WTC11 (cell line): ENCODE measurements at regions not wholly inside any gene's neighbourhood (a gene's known extent, or its start where the extent isn't known, plus 50 kb on each side); places are given as distances from the start of the nearest gene placed in this dataset.

Source experiments
- ATAC-seq: fragments of 200-7000 bp; cut with Tn5 transposase; 2 replicates; pipeline ENCODE4 v1.10.0; 2021; ENCODE audit warnings: mild to moderate bottlenecking, moderate library complexity
- CTCF ChIA-PET: fragments of 300-600 bp; sonication (Branson Sonifier 250); formaldehyde crosslinking; loops from one replicate; lab custom pipeline; 2021; ENCODE audit warnings: antibody characterized with exemption; lab: Charles Lee
- POLR2A ChIA-PET: fragments of 350-600 bp; sonication (Branson Sonifier 250); formaldehyde crosslinking; loops from one replicate; lab custom pipeline; 2021; ENCODE audit warnings: antibody characterized with exemption; lab: Charles Lee
- DNase-seq: peaks from one replicate; pipeline ENCODE4 v3.0.0; 2021; ENCODE audit warnings: low spot score
- H3K27ac Mint-ChIP-seq: 2 replicates; pipeline ENCODE4 v1.8.0; 2021; ENCODE audit warnings: mixed read lengths
- H3K27me3 Mint-ChIP-seq: 2 replicates; pipeline ENCODE4 v1.8.0; 2021; ENCODE audit warnings: low read depth, mild to moderate bottlenecking, moderate library complexity, mixed read lengths
- H3K36me3 Mint-ChIP-seq: 2 replicates; pipeline ENCODE4 v1.8.0; 2021; ENCODE audit warnings: mixed read lengths
- H3K4me1 Mint-ChIP-seq: 2 replicates; pipeline ENCODE4 v1.8.0; 2022; ENCODE audit warnings: mixed read lengths
- H3K4me3 Mint-ChIP-seq: 2 replicates; pipeline ENCODE4 v1.8.0; 2021; ENCODE audit warnings: mild to moderate bottlenecking, moderate library complexity, mixed read lengths
- H3K9me3 Mint-ChIP-seq: 2 replicates; pipeline ENCODE4 v1.8.0; 2021; ENCODE audit warnings: mixed read lengths
- E2F5 ChIP-seq: sonication (generic); formaldehyde crosslinking; IDR thresholded peaks from 2 replicates; pipeline ENCODE4 v1.8.1; 2022; ENCODE audit warnings: mild to moderate bottlenecking, moderate library complexity, missing genetic modification reagents
- ELF4 ChIP-seq: sonication (generic); formaldehyde crosslinking; IDR thresholded peaks from 2 replicates; pipeline ENCODE4 v1.8.1; 2022; ENCODE audit warnings: low read depth, mild to moderate bottlenecking, moderate library complexity, missing genetic modification reagents
- ERG ChIP-seq: fragments of 250-450 bp; sonication (Bioruptor Pico); IDR thresholded peaks from 2 replicates; pipeline ENCODE4 v1.8.0; 2021; ENCODE audit warnings: mild to moderate bottlenecking
- ESRRA ChIP-seq: sonication (generic); formaldehyde crosslinking; IDR thresholded peaks from 2 replicates; pipeline ENCODE4 v1.8.1; 2022; ENCODE audit warnings: mild to moderate bottlenecking, missing genetic modification reagents, borderline replicate concordance
- HMGA2 ChIP-seq: fragments of 250-450 bp; sonication (Bioruptor Pico); IDR thresholded peaks from 2 replicates; pipeline ENCODE4 v1.4.0; 2021; ENCODE audit warnings: mild to moderate bottlenecking, moderate library complexity
- JUN ChIP-seq: sonication (generic); formaldehyde crosslinking; IDR thresholded peaks from 2 replicates; pipeline ENCODE4 v1.8.0; 2023; ENCODE audit warnings: mild to moderate bottlenecking, missing genetic modification reagents
- KAT7 ChIP-seq: sonication (generic); formaldehyde crosslinking; IDR thresholded peaks from 2 replicates; pipeline ENCODE4 v1.8.1; 2023; ENCODE audit warnings: missing genetic modification reagents, mild to moderate bottlenecking, borderline replicate concordance
- MYBL2 ChIP-seq: sonication (generic); formaldehyde crosslinking; IDR thresholded peaks from 2 replicates; pipeline ENCODE4 v1.8.1; 2023; ENCODE audit warnings: mild to moderate bottlenecking, moderate library complexity, missing genetic modification reagents
- NFATC4 ChIP-seq: fragments of 250-450 bp; sonication (Bioruptor Pico); IDR thresholded peaks from 2 replicates; pipeline ENCODE4 v1.9.0; 2021; ENCODE audit warnings: mild to moderate bottlenecking
- NR2C2 ChIP-seq: sonication (generic); formaldehyde crosslinking; IDR thresholded peaks from 2 replicates; pipeline ENCODE4 v1.8.0; 2022; ENCODE audit warnings: mild to moderate bottlenecking, missing genetic modification reagents
- NR3C1 ChIP-seq: sonication (generic); formaldehyde crosslinking; conservative IDR thresholded peaks from 2 replicates; pipeline ENCODE4 v1.8.1; 2023; ENCODE audit warnings: low read depth, mild to moderate bottlenecking, missing genetic modification reagents
- OVOL2 ChIP-seq: fragments of 250-450 bp; sonication (Bioruptor Pico); IDR thresholded peaks from 2 replicates; pipeline ENCODE4 v1.9.0; 2021; ENCODE audit warnings: mild to moderate bottlenecking, borderline replicate concordance
- SOX15 ChIP-seq: fragments of 250-450 bp; sonication (Bioruptor Pico); IDR thresholded peaks from 2 replicates; pipeline ENCODE4 v1.9.0; 2021; ENCODE audit warnings: mild to moderate bottlenecking
- TEAD4 ChIP-seq: sonication (generic); formaldehyde crosslinking; IDR thresholded peaks from 2 replicates; pipeline ENCODE4 v1.8.0; 2022; ENCODE audit warnings: mild to moderate bottlenecking, missing genetic modification reagents
- ZNF423 ChIP-seq: fragments of 250-450 bp; sonication (Bioruptor Pico); IDR thresholded peaks from 2 replicates; pipeline ENCODE4 v2.1.2; 2022; ENCODE audit warnings: mild to moderate bottlenecking, moderate library complexity
- ZNF671 ChIP-seq: fragments of 250-450 bp; sonication (Bioruptor Pico); IDR thresholded peaks from 2 replicates; pipeline ENCODE4 v1.8.0; 2021; ENCODE audit warnings: mild to moderate bottlenecking
- TF ChIP-seq, protein P1 (sequence below): fragments of 250-450 bp; sonication (Bioruptor Pico); conservative IDR thresholded peaks from 2 replicates; pipeline ENCODE4 v1.9.0; 2021; ENCODE audit warnings: mild to moderate bottlenecking
- TF ChIP-seq, protein P2 (sequence below): sonication (generic); formaldehyde crosslinking; IDR thresholded peaks from 2 replicates; pipeline ENCODE4 v1.8.1; 2023; ENCODE audit warnings: mild to moderate bottlenecking, missing genetic modification reagents, borderline replicate concordance

DNA sequence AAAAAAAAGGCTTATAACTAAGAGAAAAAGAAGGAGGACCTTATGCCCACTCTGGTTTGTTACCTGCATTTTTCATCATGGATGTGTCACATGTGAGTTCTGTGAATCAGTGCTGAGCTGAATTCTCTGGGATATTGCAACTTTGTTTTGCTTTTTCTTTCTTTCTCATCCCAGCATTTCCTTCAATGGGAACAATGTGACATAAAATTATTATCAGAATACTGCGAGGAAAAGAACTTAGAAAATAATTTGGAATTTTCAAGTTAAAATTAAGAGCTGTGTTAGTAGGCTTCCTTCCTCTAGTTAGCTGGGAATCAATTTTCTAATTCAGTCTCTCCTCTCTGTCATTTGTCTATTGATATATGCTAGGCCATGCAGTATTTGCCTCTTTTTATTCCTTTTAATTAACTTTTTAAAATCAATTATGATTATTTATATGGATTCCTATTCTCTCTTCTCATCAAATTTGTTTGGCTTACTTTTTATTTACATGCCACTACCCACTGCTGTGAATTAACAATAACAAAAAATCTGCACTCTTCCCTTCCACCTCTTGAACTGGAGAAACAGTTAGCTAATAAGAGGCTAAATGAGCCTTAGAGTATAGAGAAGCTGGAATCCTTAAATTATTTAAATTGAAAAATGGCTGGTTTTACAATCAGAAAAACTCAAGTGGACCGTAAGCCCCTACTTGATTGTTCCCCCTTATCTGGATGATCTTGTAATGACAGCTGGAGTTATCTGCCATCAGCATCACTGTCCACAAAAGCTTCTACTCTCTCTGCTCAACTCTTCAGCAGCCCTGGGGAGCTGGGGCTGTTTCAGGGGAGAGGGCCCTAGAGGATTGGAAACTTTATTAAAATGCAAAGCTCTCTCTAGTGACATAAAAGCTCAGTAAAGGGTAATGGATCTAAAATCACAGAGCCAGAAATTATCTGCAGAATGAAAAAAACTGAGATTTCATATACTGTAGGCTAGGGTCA lies 95.3 kb upstream of the SOX2 start (continued):
- TF ChIP-seq, protein P1, sequence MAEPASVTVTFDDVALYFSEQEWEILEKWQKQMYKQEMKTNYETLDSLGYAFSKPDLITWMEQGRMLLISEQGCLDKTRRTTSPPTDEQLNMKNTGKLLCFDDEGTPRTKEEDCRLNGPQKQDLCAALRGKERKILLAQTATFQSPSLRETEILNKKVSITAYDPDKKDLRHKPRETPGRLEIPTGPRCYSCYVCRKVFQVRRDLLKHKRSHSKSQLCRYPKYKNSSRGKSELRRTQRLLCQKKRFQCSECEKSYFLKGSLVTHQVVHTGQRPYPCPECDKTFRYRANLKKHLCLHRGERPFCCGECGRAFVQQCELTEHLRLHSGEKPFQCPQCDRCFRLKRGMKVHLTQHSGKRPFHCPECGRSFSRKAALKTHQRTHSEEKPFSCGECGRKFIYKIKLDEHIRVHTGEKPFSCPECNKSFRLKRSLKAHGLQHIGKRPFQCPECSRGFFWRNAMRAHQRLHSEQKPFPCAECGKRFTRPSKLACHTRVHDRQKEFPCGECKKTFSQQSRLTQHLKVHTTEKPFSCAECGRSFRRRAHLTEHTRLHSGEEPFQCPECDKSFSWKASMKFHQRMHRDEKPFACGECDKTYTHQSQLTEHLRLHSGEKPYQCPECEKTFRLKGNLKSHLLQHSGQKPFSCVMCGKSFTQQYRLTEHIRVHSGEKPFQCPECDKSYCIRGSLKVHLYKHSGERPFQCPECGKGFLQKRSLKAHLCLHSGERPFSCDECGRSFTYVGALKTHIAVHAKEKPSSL (CRISPR knock-in tag), result no peak
- TF ChIP-seq ELF4 (CRISPR knock-in tag) (no peak), E2F5 (no peak), TEAD4 (CRISPR knock-in tag) (no peak), ZNF423 (CRISPR knock-in tag) (no peak), ESRRA (no peak), HMGA2 (no peak), NFATC4 (CRISPR knock-in tag) (no peak), KAT7 (no peak)

GRCh38 chr3:181615666-181616065 lies 96.1 kb upstream of the SOX2 start:
- no peaks in the 10 kb centered on the region for H3K36me3 Mint-ChIP-seq
- no peak overlapping the region for H3K4me3 Mint-ChIP-seq
- H3K9me3 Mint-ChIP-seq, result no peaks in the 10 kb centered on the region
- POLR2A ChIA-PET, result no interaction called here
- CTCF ChIA-PET, result interaction anchor here (0.9 to 2.1 kb wide), 2 partner anchors 85 to 86 kb away, joined by 4 to 7 read pairs; no protein-coding TSS in a partner anchor
- TF ChIP-seq, protein P2, sequence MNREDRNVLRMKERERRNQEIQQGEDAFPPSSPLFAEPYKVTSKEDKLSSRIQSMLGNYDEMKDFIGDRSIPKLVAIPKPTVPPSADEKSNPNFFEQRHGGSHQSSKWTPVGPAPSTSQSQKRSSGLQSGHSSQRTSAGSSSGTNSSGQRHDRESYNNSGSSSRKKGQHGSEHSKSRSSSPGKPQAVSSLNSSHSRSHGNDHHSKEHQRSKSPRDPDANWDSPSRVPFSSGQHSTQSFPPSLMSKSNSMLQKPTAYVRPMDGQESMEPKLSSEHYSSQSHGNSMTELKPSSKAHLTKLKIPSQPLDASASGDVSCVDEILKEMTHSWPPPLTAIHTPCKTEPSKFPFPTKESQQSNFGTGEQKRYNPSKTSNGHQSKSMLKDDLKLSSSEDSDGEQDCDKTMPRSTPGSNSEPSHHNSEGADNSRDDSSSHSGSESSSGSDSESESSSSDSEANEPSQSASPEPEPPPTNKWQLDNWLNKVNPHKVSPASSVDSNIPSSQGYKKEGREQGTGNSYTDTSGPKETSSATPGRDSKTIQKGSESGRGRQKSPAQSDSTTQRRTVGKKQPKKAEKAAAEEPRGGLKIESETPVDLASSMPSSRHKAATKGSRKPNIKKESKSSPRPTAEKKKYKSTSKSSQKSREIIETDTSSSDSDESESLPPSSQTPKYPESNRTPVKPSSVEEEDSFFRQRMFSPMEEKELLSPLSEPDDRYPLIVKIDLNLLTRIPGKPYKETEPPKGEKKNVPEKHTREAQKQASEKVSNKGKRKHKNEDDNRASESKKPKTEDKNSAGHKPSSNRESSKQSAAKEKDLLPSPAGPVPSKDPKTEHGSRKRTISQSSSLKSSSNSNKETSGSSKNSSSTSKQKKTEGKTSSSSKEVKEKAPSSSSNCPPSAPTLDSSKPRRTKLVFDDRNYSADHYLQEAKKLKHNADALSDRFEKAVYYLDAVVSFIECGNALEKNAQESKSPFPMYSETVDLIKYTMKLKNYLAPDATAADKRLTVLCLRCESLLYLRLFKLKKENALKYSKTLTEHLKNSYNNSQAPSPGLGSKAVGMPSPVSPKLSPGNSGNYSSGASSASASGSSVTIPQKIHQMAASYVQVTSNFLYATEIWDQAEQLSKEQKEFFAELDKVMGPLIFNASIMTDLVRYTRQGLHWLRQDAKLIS, result no peak
- TF ChIP-seq JUN (CRISPR knock-in tag) (no peak), ZNF671 (CRISPR knock-in tag) (no peak), NR3C1 (CRISPR knock-in tag) (no peak), ERG (CRISPR knock-in tag) (no peak), MYBL2 (CRISPR knock-in tag) (no peak), NR2C2 (CRISPR knock-in tag) (no peak), SOX15 (CRISPR knock-in tag) (no peak), OVOL2 (no peak)
- H3K27me3 Mint-ChIP-seq, result no peaks in the 10 kb centered on the region
- DNase-seq (no peak), ATAC-seq (no peak)
- H3K4me1 Mint-ChIP-seq, result peaks cover 20% of the 10 kb centered on the region
- H3K27ac Mint-ChIP-seq, result no peak overlapping the region
